HepG2 (cell line): ENCODE measurements at regions not wholly inside any gene's neighbourhood (a gene's known extent, or its start where the extent isn't known, plus 50 kb on each side); places are given as distances from the start of the nearest gene placed in this dataset.

ENCODE experiments used
- ATAC-seq: fragments of 200-7000 bp; cut with Tn5 transposase; 3 replicates; pipeline ENCODE4 v1.9.1; 2020; ENCODE audit warnings: mild to moderate bottlenecking, moderate library complexity
- BruUV-seq: library from RNA; stranded (reverse); fragments of 400-500 nt; replicated peaks from 2 replicates; lab custom pipeline; 2021; lab: Mats Ljungman, UMichigan
- CTCF ChIA-PET: fragments of 300-600 bp; formaldehyde crosslinking; extraction: SDS; loops from one replicate; lab custom pipeline; 2021; ENCODE audit warnings: low total read pairs, inconsistent platforms, low intra/inter-chr PET ratio; lab: Yijun Ruan, JAX
- POLR2A ChIA-PET: fragments of 350-600 bp; sonication (Branson Sonifier 250); formaldehyde crosslinking; loops from one replicate; lab custom pipeline; 2020; ENCODE audit warnings: antibody characterized with exemption, inconsistent platforms; lab: Yijun Ruan, JAX
- DNase-seq: peaks from one replicate; pipeline ENCODE4 v3.0.0-alpha.2; 2015; ENCODE audit warnings: low spot score
- FAIRE-seq: peaks from 3 replicates; lab custom pipeline; 2011; peaks lifted over from hg19 to GRCh38; lab: Jason Lieb, UNC
- H2AFZ ChIP-seq: one replicate; pipeline ENCODE4 v1.6.1; 2011; ENCODE audit warnings: low read length, inconsistent platforms
- H3K27ac ChIP-seq: fragments of 300-600 bp; 3 replicates; pipeline ENCODE4 v1.8.0; 2011; ENCODE audit warnings: mixed run types, mild to moderate bottlenecking, mixed read lengths, low read length, inconsistent platforms; ENCODE audit not compliant: insufficient read depth; ENCODE audit errors: extremely low read length
- H3K27me3 ChIP-seq, 2 experiments: fragments of 200-600 bp in 1 of 2; 2 replicates in 1 of 2; 3 replicates in 1 of 2; pipeline versions ENCODE4 v1.6.0 to v1.8.0; 2011; ENCODE audit warnings: low read length in 2 of 2, mild to moderate bottlenecking in 2 of 2, moderate library complexity in 2 of 2, inconsistent platforms in 1 of 2; ENCODE audit not compliant: insufficient read depth in 2 of 2, control insufficient read depth in 1 of 2
- H3K36me3 ChIP-seq, 2 experiments: fragments of 200-600 bp in 1 of 2; replicated peaks in 1 of 2; 2 replicates in 1 of 2; 3 replicates in 1 of 2; pipeline versions ENCODE4 v1.5.1 to v1.8.0; 2011; ENCODE audit warnings: low read length in 2 of 2, inconsistent platforms in 1 of 2; ENCODE audit not compliant: insufficient read depth in 2 of 2, control insufficient read depth in 1 of 2
- H3K4me1 ChIP-seq: 2 replicates; pipeline ENCODE4 v1.5.1; 2012; ENCODE audit warnings: low read length, inconsistent platforms; ENCODE audit not compliant: insufficient read depth
- H3K4me2 ChIP-seq: 2 replicates; pipeline ENCODE4 v1.6.0; 2011; ENCODE audit warnings: low read depth, low read length, inconsistent platforms
- H3K4me3 ChIP-seq, 3 experiments: fragments of 200-600 bp in 1 of 3; sonication (generic), shearing (Covaris generic) in 1 of 3; replicated peaks in 1 of 3; 2 replicates each; pipeline ENCODE4 v1.5.1; 2011 to 2016; ENCODE audit warnings: low read length in 3 of 3, inconsistent platforms in 2 of 3, low read depth in 2 of 3, mild to moderate bottlenecking in 2 of 3, control low read depth in 1 of 3, mixed read lengths in 1 of 3; ENCODE audit not compliant: insufficient read depth in 1 of 3
- H3K79me2 ChIP-seq: one replicate; pipeline ENCODE4 v1.6.1; 2011; ENCODE audit warnings: low read length, inconsistent platforms; ENCODE audit not compliant: insufficient read depth
- H3K9ac ChIP-seq: 2 replicates; pipeline ENCODE4 v1.6.0; 2011; ENCODE audit warnings: mild to moderate bottlenecking, low read depth, low read length, inconsistent platforms; ENCODE audit not compliant: insufficient read depth
- H3K9me3 ChIP-seq: 2 replicates; pipeline ENCODE4 v1.5.1; 2012; ENCODE audit warnings: mild to moderate bottlenecking, low read length
- H4K20me1 ChIP-seq: 2 replicates; pipeline ENCODE4 v1.6.0; 2011; ENCODE audit warnings: inconsistent platforms, mild to moderate bottlenecking, low read length, moderate library complexity; ENCODE audit not compliant: insufficient read depth
- CEBPG ChIP-seq: IDR thresholded peaks from 2 replicates; pipeline ENCODE4 v1.6.1; 2016
- CENPX ChIP-seq: sonication (generic); formaldehyde crosslinking; IDR thresholded peaks from 2 replicates; pipeline ENCODE4 v1.9.0; 2021; ENCODE audit warnings: mild to moderate bottlenecking, missing genetic modification reagents, moderate library complexity
- EEA1 ChIP-seq: sonication (generic); formaldehyde crosslinking; IDR thresholded peaks from 2 replicates; pipeline ENCODE4 v1.5.1; 2020; ENCODE audit warnings: mild to moderate bottlenecking, missing genetic modification reagents, borderline replicate concordance
- ELF4 ChIP-seq: sonication (generic); formaldehyde crosslinking; IDR thresholded peaks from 2 replicates; pipeline ENCODE4 v1.5.0; 2020; ENCODE audit warnings: missing genetic modification reagents, mild to moderate bottlenecking, moderate library complexity, borderline replicate concordance
- EP300 ChIP-seq, 3 experiments: sonication (generic) in 1 of 3; formaldehyde crosslinking in 1 of 3; IDR thresholded peaks; 2 replicates each; pipeline versions ENCODE4 v1.5.1 to v1.6.1; 2011 to 2020; ENCODE audit warnings: low read depth in 2 of 3, low read length in 2 of 3, borderline replicate concordance in 1 of 3, improper control_type of control experiment in 1 of 3, mild to moderate bottlenecking in 1 of 3, missing genetic modification reagents in 1 of 3, moderate library complexity in 1 of 3
- FOXC1 ChIP-seq: sonication (generic); formaldehyde crosslinking; IDR thresholded peaks from 2 replicates; pipeline ENCODE4 v1.8.0; 2022; ENCODE audit warnings: mild to moderate bottlenecking, missing genetic modification reagents, borderline replicate concordance
- HDAC1 ChIP-seq: sonication (generic); formaldehyde crosslinking; IDR thresholded peaks from 2 replicates; pipeline ENCODE4 v1.5.1; 2020; ENCODE audit warnings: mild to moderate bottlenecking, missing genetic modification reagents
- NCOA1 ChIP-seq: sonication (generic); formaldehyde crosslinking; IDR thresholded peaks from 2 replicates; pipeline ENCODE4 v1.9.0; 2021; ENCODE audit warnings: missing genetic modification reagents
- NCOA2 ChIP-seq: sonication (generic); formaldehyde crosslinking; IDR thresholded peaks from 2 replicates; pipeline ENCODE4 v1.8.0; 2022; ENCODE audit warnings: inconsistent platforms
- NRL ChIP-seq: sonication (generic); formaldehyde crosslinking; IDR thresholded peaks from 2 replicates; pipeline ENCODE4 v1.5.0; 2020; ENCODE audit warnings: missing genetic modification reagents, mild to moderate bottlenecking, moderate library complexity, borderline replicate concordance
- PBX3 ChIP-seq: sonication (generic); formaldehyde crosslinking; IDR thresholded peaks from 2 replicates; pipeline ENCODE4 v1.8.1; 2023; ENCODE audit warnings: missing genetic modification reagents, inconsistent platforms, borderline replicate concordance
- PHF5A ChIP-seq: IDR thresholded peaks from one replicate; pipeline ENCODE4 v1.6.1; 2018; ENCODE audit warnings: low read depth, missing genetic modification reagents; ENCODE audit not compliant: unreplicated experiment
- POGK ChIP-seq: sonication (generic); formaldehyde crosslinking; conservative IDR thresholded peaks from 2 replicates; pipeline ENCODE4 v1.8.0; 2022; ENCODE audit warnings: mild to moderate bottlenecking, moderate library complexity, missing genetic modification reagents
- RAD51 ChIP-seq: fragments of 450-650 bp; IDR thresholded peaks from 2 replicates; pipeline ENCODE4 v1.6.1; 2016; ENCODE audit warnings: borderline replicate concordance
- TFDP2 ChIP-seq: sonication (generic); formaldehyde crosslinking; IDR thresholded peaks from 2 replicates; pipeline ENCODE4 v1.4.0; 2020; ENCODE audit warnings: missing genetic modification reagents
- TOE1 ChIP-seq: sonication (generic); formaldehyde crosslinking; IDR thresholded peaks from 2 replicates; pipeline ENCODE4 v1.4.0; 2020; ENCODE audit warnings: mild to moderate bottlenecking, missing genetic modification reagents
- ZNF337 ChIP-seq: sonication (generic); formaldehyde crosslinking; IDR thresholded peaks from 2 replicates; pipeline ENCODE4 v1.5.1; 2020; ENCODE audit warnings: missing genetic modification reagents, low read depth, mild to moderate bottlenecking, borderline replicate concordance
- ZNF7 ChIP-seq: IDR thresholded peaks from 2 replicates; pipeline ENCODE4 v1.6.1; 2016; ENCODE audit warnings: missing biosample characterization, missing genetic modification reagents
- in situ Hi-C: cut with HindIII; loops from 2 replicates; pipeline ENCODE4 v1.10.0; 2017; ENCODE audit warnings: low pct_unique_long_range_greater_than_20kb; ENCODE audit not compliant: extremely low pct_ligation_motif_present
- intact Hi-C: fragments of 100-400 bp; cut with micrococcal nuclease; formaldehyde crosslinking; loops from one replicate; pipeline ENCODE4 v1.10.0; 2022; ENCODE audit not compliant: unreplicated experiment

DNA sequence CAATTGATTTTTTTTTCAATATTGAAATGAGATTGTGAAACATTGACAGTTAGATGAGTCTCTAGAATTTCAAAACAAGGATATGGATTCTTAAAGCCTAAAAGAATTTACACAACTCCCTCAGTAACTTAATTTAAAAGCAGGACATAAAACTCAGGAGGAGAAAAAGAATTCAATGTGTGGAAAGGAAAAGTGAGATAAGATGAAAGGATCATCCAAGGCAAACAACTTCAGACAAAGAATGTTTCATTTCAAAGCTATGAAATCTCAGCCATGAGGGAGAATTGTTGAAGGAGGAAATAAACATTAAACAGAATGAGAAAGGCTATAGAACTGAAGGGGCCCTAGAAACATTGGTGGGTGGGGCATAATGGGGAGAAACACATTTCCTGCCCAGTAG is 191.7 kb upstream of the NOX3 start:
- H3K4me1 ChIP-seq: peaks cover 5% of the 10 kb centered on the region
- in situ Hi-C loops (no loop called here), intact Hi-C loops (no loop called here)

More for the DNA sequence above, 191.7 kb upstream of the NOX3 start:
- H3K27ac ChIP-seq: no peak overlapping the region
- CTCF ChIA-PET: no interaction called here
- H2AFZ ChIP-seq: no peak overlapping the region
- H3K79me2 ChIP-seq: no peaks in the 10 kb centered on the region
- TF ChIP-seq TOE1 (CRISPR knock-in tag) (no peak), ZNF7 (CRISPR knock-in tag) (no peak), EP300 (IDR thresholded peaks at IDR 0.05; ENCODE audit: low read depth in 2 of 2, low read length in 2 of 2) (no peak), EP300 (CRISPR knock-in tag; IDR thresholded peaks at IDR 0.05; ENCODE audit: borderline replicate concordance) (no peak), HDAC1 (CRISPR knock-in tag) (no peak), PBX3 (CRISPR knock-in tag) (no peak), NCOA1 (CRISPR knock-in tag) (no peak), FOXC1 (CRISPR knock-in tag) (no peak), CENPX (no peak), PHF5A (no peak), RAD51 (no peak), NCOA2 (CRISPR knock-in tag) (no peak), POGK (CRISPR knock-in tag) (no peak), EEA1 (CRISPR knock-in tag) (no peak), TFDP2 (CRISPR knock-in tag) (no peak), CEBPG (CRISPR knock-in tag) (no peak), ELF4 (no peak), NRL (no peak), ZNF337 (no peak)
- TF ChIP-seq, all 625 proteins: peak for 0
- POLR2A ChIA-PET: no interaction called here
- DNase-seq (no peak), ATAC-seq (no peak), FAIRE-seq (no peak)
- no TSS peak for BruUV-seq
- no peaks in the 10 kb centered on the region for H4K20me1 ChIP-seq
- H3K9me3 ChIP-seq: no peaks in the 10 kb centered on the region
- no peak overlapping the region for H3K4me2 ChIP-seq
- no peak overlapping the region for H3K4me3 ChIP-seq
- no peak overlapping the region for H3K9ac ChIP-seq
- no peaks in the 10 kb centered on the region; a peak in 1 of 5 replicates for H3K27me3 ChIP-seq
- no peaks in the 10 kb centered on the region for H3K36me3 ChIP-seq
